GM19328 (cell line): ENCODE measurements at regions not wholly inside any gene's neighbourhood (a gene's known extent, or its start where the extent isn't known, plus 50 kb on each side); places are given as distances from the start of the nearest gene placed in this dataset.

ENCODE experiments used
- ATAC-seq: cut with Tn5 transposase; IDR thresholded peaks from one replicate; pipeline ENCODE4 v1.9.1; 2021; ENCODE audit warnings: mild to moderate bottlenecking, moderate library complexity; ENCODE audit not compliant: unreplicated experiment

DNA sequence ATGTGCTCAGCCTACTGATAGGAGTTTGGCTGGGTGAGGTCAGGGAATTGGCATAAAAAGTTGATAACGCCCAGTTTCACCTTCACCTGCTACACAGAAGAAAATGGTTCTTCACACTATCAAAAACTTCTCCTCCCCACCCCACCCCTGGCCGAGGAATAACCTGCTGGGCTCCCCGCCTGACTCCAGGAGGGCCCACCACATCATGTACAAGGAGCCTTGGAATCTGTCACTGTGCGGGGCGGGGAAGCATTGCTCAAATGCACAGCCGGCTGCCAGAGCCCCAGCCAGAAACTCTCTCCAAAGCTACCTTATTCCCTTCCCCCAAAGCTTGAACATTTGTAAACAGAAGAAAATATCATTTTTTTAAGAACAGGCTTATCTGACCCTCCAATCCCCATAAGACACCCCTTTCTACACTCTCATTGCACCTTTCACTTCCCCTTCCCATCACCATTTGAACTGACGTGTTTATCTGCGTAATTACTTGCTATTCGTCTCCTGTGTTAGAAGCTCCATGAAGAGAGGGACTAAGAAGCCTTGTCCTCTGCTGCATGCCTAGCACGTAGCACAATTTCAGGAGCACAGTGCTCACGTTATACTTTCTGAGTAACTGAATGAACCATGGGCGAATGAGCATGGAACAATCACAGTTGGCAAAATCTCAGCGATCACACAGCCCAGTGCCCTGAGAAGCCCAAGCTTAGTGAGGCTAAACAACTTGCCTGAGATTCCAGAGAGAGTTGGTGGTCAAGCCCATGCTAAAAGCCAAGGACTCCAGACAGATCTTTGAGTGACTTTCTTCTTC, 82.9 kb downstream of the HES1 start:
- ATAC-seq: no peak

DNA sequence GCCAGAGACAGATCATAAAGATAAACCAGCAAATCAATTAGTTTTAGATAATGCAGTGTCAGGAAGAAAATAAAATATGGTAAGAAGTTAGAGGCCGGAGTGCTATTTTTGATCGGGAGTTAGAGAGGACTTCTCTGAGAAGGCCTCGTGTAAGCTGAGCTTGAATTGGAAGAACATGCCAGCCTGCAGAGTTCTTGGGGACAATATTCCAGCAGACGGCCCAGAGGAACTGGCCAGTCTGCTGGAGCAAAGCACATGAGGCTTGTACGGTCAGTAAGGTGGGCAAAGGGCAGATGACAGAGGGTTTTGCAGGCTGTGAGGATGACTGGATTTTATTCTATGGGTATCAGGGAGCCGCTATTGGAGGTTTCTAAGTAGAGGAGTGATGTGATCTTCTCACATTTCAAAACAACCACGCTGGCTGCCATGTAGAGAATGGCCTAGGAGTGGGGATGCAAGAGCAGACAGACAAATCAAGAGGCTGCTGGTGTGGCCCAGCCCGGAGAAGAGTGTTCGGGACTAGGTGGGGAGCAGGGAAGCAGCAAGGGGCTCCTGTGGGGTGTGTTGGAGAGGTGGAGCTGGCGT, 84.0 kb downstream of the HES1 start:
- no peak for ATAC-seq

DNA sequence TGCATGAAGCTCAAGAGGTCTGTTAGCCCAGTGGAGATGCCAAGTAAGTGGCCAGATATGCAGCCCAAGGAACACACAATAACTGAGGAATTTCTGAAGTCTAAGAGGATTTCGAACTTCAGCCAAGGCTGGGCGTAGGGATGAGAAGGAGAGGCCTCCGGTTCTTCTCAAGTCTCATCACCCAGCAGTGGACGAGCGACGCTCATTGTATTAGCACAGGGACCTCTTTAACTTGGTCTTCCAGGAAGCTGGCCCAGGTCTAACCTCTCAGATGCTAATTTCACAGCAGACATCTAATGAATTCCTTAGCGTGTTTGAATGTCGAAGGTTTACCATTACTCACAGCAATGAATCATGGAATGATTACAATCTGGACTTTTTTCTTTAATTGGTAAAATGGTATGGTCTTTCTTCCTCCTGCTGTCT, 85.0 kb downstream of the HES1 start:
- ATAC-seq: no peak

DNA sequence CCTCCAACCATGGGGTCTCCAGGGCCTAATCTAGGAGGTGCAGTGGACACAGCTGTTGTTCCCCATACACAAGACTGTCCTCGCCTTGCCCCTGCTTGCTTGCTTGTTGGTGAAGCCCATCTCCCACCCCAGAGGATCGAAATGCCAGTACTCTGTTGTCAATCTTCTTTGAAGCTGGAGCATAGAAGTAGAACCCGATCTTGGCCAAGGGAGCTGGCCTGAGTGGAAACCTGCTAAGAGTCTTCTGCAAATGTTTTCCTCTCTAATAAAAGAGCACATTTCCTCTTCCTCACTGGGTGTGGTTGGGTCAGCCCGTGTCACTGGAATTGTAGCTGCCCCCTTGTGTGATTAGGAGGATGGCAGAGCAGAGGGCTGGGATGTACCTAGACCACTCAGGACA, 85.4 kb downstream of the HES1 start:
- ATAC-seq: no peak

DNA sequence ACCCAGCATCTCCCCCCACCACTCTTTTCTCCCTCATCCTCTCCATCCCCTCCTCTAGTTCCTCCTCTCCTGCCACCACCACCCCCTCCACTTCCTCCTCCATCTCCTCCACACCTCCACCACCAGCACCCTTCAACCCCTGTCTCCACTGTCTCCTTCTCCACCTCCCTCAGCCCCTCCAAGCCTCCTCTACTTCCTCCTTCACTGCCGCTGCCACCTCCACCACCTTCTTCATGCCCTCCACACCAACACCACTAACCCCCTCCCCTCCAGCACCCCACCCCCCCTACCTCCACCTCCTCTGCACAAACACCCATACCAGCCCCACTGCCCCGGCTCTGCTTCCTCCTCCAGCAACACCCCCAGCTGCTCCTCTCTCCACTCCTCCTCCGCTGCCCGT, 88.0 kb downstream of the HES1 start:
- ATAC-seq: no peak

DNA sequence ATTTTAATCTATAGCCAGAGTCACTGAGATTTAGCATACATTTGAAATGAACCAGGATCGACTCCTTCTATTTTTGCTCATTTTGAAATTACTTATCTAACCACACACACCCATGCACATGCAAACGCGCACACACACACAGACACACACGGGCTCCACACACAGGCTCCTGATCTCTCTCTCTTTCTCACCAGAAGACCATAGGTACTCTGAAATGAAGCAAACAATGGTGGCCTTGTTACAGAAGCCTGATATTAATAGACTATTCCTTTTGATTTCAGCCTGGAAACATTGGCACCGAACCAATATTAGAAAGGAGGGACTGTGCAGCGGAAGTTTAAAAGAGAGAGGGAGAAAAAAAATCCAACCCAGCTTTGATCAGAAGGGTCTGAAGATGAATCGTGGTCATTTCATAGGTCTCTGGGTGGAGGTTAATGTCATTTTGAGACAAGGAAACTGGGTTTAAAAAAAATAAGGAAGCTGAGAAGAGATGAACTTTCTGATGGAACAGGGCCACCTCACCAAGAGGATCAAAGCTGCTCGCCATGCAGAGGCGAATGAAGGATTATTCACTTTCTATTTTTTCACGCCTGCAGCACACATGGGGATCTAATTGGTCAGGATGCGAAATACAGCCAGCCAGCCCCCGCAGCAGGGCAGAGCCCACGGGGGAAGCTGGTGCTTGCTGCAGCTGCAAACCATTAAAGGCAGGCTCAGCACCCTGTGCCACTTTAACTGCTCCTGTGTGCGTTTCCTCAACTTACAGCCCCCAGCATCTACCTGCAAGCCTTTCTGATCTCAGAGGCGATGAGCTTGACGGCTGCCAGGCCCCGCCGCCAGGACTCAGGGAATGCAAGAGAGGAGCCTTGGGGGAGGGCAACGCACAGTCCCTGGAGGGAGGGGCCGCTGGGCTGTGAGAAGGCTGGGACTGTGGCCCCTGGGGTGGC, 88.8 kb downstream of the HES1 start:
- ATAC-seq: no peak

DNA sequence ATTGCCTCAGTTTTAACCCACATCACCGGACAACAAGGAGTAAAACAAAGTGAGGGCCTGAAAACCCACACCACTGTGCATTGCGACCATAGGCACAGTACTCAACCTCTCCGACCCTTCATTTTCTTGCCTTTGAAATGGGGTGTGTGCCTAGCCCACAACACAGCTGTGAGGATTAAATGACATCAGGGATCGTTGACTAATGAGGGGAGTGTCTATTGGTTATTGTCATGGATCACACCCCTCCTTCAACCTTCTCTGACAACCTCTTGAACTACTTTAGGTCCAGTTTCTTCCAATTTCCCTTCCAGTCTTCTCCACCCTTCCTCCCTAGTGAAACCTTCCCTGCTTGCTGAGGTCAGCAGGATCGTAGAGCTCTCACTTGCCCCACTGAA, 89.5 kb downstream of the HES1 start:
- ATAC-seq: no peak

DNA sequence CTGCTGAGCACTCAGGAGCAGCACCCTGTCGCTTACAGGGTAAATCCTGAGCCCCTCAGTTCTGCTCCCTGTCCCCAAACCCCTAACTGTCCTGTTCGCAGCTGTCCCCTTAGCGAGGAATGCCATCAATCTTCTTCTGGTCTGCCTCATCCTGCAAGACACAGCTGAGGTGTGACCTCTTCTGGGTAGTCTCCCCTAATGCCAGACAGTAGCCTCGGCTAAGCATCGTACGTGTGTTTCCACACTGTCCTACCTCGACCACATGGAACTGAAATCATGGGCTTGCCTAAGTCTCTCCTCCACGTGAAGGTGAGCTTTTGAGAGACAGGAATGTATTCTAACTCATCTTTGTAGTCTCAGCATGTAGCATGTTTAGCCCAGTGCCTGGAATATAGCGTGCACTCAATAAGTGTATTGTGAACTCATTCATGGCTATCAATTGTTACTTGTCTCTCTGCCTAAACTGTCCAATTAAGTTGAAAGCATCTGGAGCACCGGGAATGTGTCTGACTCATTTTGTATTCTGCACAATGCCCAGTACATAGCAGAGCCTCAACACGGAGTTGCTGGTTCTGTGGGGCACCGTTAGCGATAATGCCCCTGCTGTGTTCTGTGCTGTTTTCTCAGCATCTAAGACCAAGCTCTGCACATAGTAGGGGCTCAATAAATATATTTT, 90.2 kb downstream of the HES1 start:
- ATAC-seq: no peak

DNA sequence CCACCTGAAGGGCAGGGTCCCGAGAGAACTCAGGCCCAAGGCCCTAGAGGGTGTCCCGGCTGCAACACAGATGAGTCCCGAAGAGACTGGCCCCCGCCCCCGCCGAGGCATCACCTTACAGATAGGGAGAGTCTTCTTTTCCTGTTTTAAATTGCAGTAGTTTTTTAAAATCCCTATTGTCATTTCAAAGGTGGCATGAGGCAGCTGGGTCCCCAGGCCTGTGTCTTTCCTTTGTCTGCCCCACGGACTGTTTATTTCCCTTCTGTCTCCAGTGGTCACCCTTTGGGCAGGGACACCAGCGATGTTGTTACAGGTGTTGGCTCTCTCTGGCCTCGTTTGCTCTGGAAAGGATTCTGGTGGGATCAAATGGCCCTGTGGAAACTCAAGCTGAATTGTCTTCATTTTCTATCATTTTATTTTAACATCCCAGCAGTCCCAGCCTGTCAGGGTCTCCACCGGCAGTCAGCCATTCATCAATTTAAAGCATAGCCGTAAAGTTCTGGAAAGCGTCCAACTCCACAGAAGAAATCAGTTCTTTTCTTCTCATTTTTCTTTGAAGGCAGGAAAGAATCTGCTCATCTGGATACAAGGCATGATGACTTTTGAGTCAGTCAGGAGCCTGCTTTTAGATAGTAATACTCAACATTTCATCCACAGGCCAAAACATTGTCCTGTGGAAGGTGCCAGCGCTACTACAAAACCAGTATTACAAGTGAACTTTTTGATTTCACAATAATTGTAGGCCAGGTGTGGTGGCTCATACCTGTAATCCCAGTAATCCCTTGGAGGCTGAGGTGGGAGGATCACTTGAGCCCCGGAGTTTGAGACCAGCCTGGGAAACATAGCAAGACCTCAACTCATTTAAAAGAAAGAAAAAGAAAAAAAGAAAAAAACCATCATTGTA, 96.2 kb downstream of the HES1 start:
- no peak for ATAC-seq

DNA sequence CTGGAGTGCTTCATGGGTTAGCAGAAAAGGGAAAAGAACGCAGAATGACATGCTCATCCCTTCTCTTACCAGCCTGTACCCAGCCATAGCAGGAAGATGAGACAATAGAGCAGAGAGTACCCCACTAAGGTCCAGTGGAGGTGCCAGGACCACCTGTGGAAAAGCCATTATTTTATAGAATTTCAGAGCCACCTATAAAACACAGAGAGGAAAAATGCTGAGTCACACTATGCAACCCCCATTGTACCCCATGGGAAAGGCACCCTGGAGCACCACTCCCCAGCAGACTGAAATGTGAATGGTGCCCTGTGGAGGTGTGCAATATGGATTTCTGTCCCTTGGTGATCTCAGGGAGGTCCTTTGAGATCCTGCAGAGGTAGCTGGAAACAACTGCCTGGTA, 97.2 kb downstream of the HES1 start:
- no peak for ATAC-seq

DNA sequence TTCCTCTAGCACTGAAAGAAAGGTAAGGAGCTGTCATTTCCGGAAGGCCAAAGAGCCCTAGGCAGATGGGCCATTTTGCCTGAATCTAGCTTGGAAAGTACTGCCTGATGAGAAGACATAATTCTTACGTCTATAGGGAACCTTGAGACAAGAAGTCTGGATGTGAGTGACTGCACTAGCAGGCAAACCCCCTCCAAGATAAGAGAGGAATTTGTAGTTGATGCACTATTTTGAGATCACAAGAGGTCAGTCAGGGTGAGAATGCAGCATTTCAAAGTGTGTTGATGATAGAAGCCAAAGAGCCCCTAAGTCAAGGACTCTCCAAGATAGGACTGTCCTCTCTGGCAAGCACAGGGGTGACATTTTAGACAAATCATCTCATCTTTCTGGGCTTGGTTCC, 99.2 kb downstream of the HES1 start:
- no peak for ATAC-seq

DNA sequence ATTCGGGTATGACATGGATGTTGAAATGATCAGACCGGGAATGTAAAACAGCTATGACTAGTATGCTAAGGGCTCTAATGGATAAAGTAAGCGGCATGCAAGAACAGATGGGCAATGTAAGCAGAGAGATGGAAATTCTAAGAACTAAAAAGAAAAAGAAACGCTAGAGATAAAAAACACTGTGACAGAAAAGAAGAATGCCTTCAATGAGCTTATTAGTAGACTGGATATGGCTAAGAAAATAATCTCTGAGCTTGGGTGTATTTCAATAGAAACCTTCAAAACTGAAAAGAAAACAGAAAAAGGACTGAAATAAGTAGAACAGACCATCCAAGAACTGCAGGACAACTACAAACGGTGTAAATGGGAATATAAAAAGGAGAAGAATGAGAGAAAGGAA, 101.2 kb downstream of the HES1 start:
- no peak for ATAC-seq

DNA sequence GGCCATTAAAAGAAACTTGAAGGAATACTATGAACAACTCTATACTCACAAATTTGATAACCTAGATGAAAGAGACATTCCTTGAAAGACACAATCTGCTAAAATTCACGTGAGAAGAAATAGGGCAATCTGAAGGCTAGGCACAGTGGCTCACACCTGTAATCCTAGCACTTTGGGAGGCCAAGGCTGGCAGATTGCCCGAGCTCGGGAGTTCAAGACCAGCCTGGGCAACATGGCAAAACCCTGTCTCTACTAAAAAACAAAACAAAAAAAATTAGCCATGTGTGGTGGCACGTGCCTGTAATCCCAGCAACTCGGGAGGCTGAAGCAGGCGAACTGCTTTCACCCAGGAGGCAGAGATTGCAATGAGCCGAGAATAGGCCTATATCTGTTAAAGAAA, 104.8 kb downstream of the HES1 start:
- no peak for ATAC-seq

DNA sequence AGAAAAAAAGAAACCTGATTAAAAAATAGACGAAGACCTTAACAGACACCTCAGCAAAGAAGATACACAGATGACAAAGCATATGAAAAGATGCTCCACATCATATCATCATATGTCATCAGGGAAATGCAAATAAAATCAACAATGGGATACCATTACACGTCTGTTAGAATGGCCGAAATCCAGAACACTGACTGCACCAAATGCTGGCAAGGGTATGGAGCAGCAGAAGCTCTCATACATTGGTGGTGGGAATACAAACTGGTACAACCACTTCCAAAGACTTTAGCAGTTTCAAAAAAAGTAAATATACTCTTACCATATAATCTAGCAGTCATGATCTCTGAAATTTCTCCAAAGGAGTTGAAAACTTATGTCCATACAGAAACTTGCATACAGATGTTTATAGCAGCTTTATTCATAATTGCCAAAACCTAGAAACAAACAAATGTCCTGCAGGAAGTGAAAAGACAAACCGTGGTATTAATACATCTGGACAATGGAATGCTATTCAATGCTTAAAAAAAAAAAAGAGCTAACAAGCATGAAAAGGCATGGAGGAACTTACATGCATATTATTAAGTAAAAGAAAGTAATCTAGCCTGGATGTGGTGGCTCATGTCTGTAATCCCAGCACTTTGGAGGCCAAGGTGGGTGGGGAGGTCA, 107.4 kb downstream of the HES1 start:
- ATAC-seq: no peak

DNA sequence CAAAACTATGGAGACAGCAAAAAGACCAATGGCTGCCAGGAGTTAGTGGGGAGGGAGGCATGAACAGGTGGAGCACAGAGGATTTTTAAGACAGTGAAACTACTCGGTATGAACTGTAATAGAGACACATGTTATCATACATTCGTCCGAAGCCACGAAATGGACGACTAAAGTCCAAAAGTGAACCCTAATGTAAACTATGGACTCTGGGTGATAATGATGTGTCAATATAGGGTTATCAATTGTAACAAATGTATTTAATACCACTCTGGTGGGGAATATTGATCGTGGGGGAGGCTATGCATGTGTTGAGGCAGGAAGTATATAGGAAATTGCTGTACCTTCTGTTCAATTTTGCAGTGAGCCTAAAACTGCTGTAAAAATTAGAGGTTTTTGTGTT, 107.0 kb downstream of the CPN2 start:
- ATAC-seq: no peak

DNA sequence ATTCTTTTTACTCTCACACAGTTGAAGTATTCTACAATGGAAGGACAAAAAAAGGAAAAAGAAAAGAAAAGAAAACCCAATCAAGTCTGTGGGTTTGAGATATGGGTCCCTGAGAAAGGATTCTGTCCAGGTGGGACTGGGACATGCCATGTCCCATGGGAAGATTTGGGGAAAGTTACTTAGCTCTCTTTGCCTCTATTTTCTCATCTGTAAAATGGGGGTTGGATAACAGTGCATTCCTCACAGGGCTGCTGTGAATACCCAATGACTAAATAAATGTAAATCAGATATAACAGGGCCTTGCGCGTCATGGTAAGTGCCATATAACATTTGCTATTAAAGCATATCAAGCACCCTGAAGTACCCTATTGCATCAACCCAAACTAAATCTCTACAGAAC, 105.7 kb downstream of the CPN2 start:
- ATAC-seq: no peak

DNA sequence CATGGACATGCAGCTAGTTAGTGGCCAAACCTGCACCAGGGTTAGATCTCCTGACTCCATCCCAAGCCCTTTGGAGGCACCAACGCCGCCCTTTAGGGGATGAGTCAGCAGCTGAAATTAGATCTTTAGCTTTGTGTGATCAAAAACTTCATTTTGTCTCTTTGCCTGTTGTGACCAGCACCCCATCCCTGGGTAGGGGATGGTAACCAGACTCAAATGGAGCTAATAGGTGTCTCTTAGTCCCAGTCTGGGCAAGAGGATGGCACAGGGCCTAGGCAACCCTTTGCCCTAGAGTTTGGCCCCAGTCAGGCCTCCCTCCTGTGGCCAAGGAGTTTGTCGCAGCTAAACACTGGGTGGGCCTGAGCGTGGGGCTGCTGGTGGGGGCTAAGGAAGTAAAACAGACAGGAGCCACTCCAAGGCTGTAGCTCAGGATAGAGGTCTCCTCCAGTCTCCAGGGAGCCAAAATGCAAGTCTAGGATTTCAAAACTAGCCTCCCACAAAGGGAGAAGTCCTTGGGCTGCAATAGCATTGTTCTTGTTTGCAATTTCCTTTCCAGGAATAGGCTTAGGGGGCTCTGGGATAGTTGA, 105.1 kb downstream of the CPN2 start:
- ATAC-seq: no peak

DNA sequence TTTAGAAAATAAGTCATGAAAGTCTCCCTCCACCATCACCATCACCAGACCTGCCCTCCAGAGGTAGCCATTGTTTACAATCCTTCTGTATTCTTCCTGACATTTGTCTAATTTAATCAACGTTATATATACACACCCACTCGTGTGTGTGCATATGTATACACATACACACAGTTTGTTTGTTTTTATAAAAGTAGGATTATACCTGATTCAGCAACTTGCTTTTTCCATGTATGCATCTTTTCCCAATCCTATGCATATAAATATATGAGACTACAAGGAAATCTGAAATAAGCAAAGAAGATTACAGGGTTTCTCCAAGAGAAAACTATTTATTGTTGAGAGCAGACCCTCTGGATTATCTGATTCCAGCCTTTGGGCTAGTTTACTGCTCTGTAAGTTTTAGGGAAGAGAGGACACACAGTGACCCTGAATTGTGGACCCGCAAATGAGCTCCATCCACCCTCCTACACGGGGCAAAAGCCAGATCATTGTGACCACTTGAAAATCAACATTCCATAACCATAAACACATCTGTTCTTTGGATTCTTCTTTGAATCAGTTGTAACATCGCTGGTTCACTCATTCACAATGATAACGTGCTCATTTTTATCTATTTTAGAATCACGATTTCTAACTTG, 104.3 kb downstream of the CPN2 start:
- ATAC-seq: no peak

DNA sequence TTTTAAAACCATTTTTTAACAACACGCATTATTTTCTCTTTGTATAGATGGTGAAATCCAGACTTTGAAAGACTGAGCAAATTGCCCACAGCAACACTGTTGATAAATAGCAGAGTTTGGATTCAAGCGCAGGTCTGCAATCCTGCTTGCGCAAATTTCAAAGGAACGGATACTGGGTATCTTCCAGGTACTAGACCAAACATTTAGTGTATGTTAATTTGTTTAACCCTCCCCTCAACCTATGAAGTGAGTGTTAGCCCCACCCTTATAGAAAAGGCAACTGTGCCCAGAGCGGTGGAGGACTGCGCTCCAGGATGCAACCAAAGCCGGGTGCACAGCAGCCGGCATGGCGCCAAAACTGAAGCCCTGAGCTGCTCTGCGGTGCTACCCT, 103.8 kb downstream of the CPN2 start:
- no peak for ATAC-seq
